IMR-90 (cell line): ENCODE measurements at regions not wholly inside any gene's neighbourhood (a gene's known extent, or its start where the extent isn't known, plus 50 kb on each side); places are given as distances from the start of the nearest gene placed in this dataset.

ENCODE experiments used
- ATAC-seq: fragments of 200-7000 bp; cut with Tn5 transposase; 2 replicates; pipeline ENCODE4 v1.9.1; 2020; ENCODE audit warnings: low read depth, mild to moderate bottlenecking, moderate library complexity
- BruUV-seq: library from RNA; stranded (reverse); fragments of 400-500 nt; replicated peaks from 2 replicates; lab custom pipeline; 2021; lab: Mats Ljungman, UMichigan
- CTCF ChIA-PET: fragments of 300-600 bp; formaldehyde crosslinking; extraction: SDS; loops from one replicate; lab custom pipeline; 2021; ENCODE audit warnings: antibody characterized with exemption; lab: Yijun Ruan, JAX
- POLR2A ChIA-PET: fragments of 300-600 bp; sonication (Branson Sonifier 250); formaldehyde crosslinking; loops from one replicate; lab custom pipeline; 2022; ENCODE audit warnings: antibody characterized with exemption; ENCODE audit not compliant: unreplicated experiment; lab: Charles Lee
- DNase-seq: peaks from one replicate; pipeline ENCODE4 v3.0.0; 2013
- H2AFZ ChIP-seq: replicated peaks from 2 replicates; pipeline ENCODE3; 2013; ENCODE audit warnings: low read length, mild to moderate bottlenecking; ENCODE audit not compliant: poor library complexity
- H2AK5ac ChIP-seq: 2 replicates; pipeline ENCODE4 v1.6.1; 2013; ENCODE audit warnings: low read depth, low read length, inconsistent platforms
- H2AK9ac ChIP-seq: replicated peaks from 2 replicates; pipeline ENCODE3; 2013; ENCODE audit warnings: mild to moderate bottlenecking, low read depth, low read length, moderate library complexity; ENCODE audit not compliant: poor library complexity
- H2BK120ac ChIP-seq: 2 replicates; pipeline ENCODE4 v1.6.1; 2013; ENCODE audit warnings: low read depth, low read length, inconsistent platforms
- H2BK15ac ChIP-seq: 3 replicates; pipeline ENCODE4 v1.6.1; 2013; ENCODE audit warnings: low read depth, low read length, inconsistent platforms
- H2BK20ac ChIP-seq: 2 replicates; pipeline ENCODE4 v1.6.1; 2013; ENCODE audit warnings: low read depth, mild to moderate bottlenecking, inconsistent platforms, low read length, moderate library complexity
- H2BK5ac ChIP-seq: 2 replicates; pipeline ENCODE4 v1.6.1; 2013; ENCODE audit warnings: mild to moderate bottlenecking, low read depth, low read length, inconsistent platforms; ENCODE audit not compliant: poor library complexity, severe bottlenecking
- H3K14ac ChIP-seq: replicated peaks from 2 replicates; pipeline ENCODE4 v1.6.1; 2013; ENCODE audit warnings: low read depth, low read length, inconsistent platforms
- H3K18ac ChIP-seq: 2 replicates; pipeline ENCODE4 v1.6.1; 2013; ENCODE audit warnings: low read depth, low read length, control low read depth
- H3K23ac ChIP-seq: 2 replicates; pipeline ENCODE4 v1.6.1; 2013; ENCODE audit warnings: low read depth, low read length, inconsistent platforms
- H3K27ac ChIP-seq: 2 replicates; pipeline ENCODE4 v1.5.1; 2013; ENCODE audit warnings: mild to moderate bottlenecking, control low read depth, low read length; ENCODE audit not compliant: insufficient read depth
- H3K27me3 ChIP-seq: 2 replicates; pipeline ENCODE4 v1.6.1; 2013; ENCODE audit warnings: low read length; ENCODE audit not compliant: control insufficient read depth, insufficient read depth
- H3K36me3 ChIP-seq: 2 replicates; pipeline ENCODE4 v1.6.1; 2013; ENCODE audit warnings: low read length, mixed read lengths; ENCODE audit not compliant: control insufficient read depth, insufficient read depth
- H3K4ac ChIP-seq: 2 replicates; pipeline ENCODE4 v1.6.1; 2013; ENCODE audit warnings: low read depth, low read length, inconsistent platforms
- H3K4me1 ChIP-seq: 2 replicates; pipeline ENCODE4 v1.6.1; 2013; ENCODE audit warnings: low read length, mixed read lengths; ENCODE audit not compliant: control insufficient read depth, insufficient read depth
- H3K4me2 ChIP-seq: 2 replicates; pipeline ENCODE4 v1.6.1; 2013; ENCODE audit warnings: low read depth, mild to moderate bottlenecking, control low read depth, low read length, moderate library complexity
- H3K4me3 ChIP-seq: 2 replicates; pipeline ENCODE4 v1.5.1; 2013; ENCODE audit warnings: low read depth, mild to moderate bottlenecking, control low read depth, low read length, moderate library complexity; ENCODE audit not compliant: insufficient read depth
- H3K56ac ChIP-seq: 2 replicates; pipeline ENCODE4 v1.6.1; 2013; ENCODE audit warnings: low read length, inconsistent platforms; ENCODE audit not compliant: insufficient read depth; ENCODE audit errors: extremely low read depth
- H3K79me1 ChIP-seq, 2 experiments: 2 replicates each; pipeline ENCODE4 v1.6.1; 2013; ENCODE audit warnings: low read length in 2 of 2, inconsistent platforms in 1 of 2, low read depth in 1 of 2
- H3K9ac ChIP-seq: 2 replicates; pipeline ENCODE4 v1.6.1; 2013; ENCODE audit warnings: low read depth, low read length, control low read depth
- H3K9me1 ChIP-seq: 2 replicates; pipeline ENCODE4 v1.6.1; 2013; ENCODE audit warnings: low read length, inconsistent platforms; ENCODE audit not compliant: insufficient read depth
- H3K9me3 ChIP-seq: 2 replicates; pipeline ENCODE4 v1.6.1; 2013; ENCODE audit warnings: low read length; ENCODE audit not compliant: control insufficient read depth, insufficient read depth
- H4K20me1 ChIP-seq: 2 replicates; pipeline ENCODE4 v1.6.1; 2013; ENCODE audit warnings: low read length, inconsistent platforms; ENCODE audit not compliant: insufficient read depth
- H4K5ac ChIP-seq: 2 replicates; pipeline ENCODE4 v1.6.1; 2013; ENCODE audit warnings: mild to moderate bottlenecking, low read depth, low read length, control low read depth
- H4K8ac ChIP-seq, 2 experiments: 2 replicates each; pipeline ENCODE4 v1.6.1; 2013; ENCODE audit warnings: low read depth in 2 of 2, low read length in 2 of 2, control low read depth in 1 of 2, inconsistent platforms in 1 of 2
- H4K91ac ChIP-seq: 2 replicates; pipeline ENCODE4 v1.6.1; 2013; ENCODE audit warnings: low read depth, low read length, inconsistent platforms; ENCODE audit not compliant: insufficient read depth
- CHD1 ChIP-seq: IDR thresholded peaks from 2 replicates; pipeline ENCODE4 v1.6.1; 2012; ENCODE audit warnings: low read depth, low read length, improper control_type of control experiment
- MAFK ChIP-seq: IDR thresholded peaks from 2 replicates; pipeline ENCODE4 v1.6.1; 2012; ENCODE audit warnings: low read depth, low read length, improper control_type of control experiment
- MXI1 ChIP-seq: IDR thresholded peaks from 2 replicates; pipeline ENCODE4 v1.6.1; 2012; ENCODE audit warnings: low read depth, mild to moderate bottlenecking, low read length, moderate library complexity, borderline replicate concordance
- NFE2L2 ChIP-seq: fragments of 150-350 bp; IDR thresholded peaks from 2 replicates; pipeline ENCODE4 v1.6.1; 2016; ENCODE audit warnings: low read depth, mild to moderate bottlenecking, low read length
- POLR2A ChIP-seq: IDR thresholded peaks from 2 replicates; pipeline ENCODE4 v1.6.1; 2012; ENCODE audit warnings: mild to moderate bottlenecking, low read depth, low read length
- RAD21 ChIP-seq: IDR thresholded peaks from 2 replicates; pipeline ENCODE4 v1.6.1; 2012; ENCODE audit warnings: low read length, improper control_type of control experiment
- RCOR1 ChIP-seq: IDR thresholded peaks from 2 replicates; pipeline ENCODE4 v1.6.1; 2012; ENCODE audit warnings: mild to moderate bottlenecking, low read length, improper control_type of control experiment; ENCODE audit not compliant: insufficient replicate concordance
- RFX5 ChIP-seq: IDR thresholded peaks from 2 replicates; pipeline ENCODE4 v1.8.0; 2012; ENCODE audit warnings: low read depth, mild to moderate bottlenecking, low read length, moderate library complexity
- SMC3 ChIP-seq: fragments of 150-350 bp; IDR thresholded peaks from 2 replicates; pipeline ENCODE4 v1.6.1; 2016; ENCODE audit warnings: low read depth, mild to moderate bottlenecking, antibody characterized with exemption, low read length, moderate library complexity
- WGBS, 2 experiments: methylation state at CpG; one replicate each; pipeline versions ENCODE4 v1.1.5 to v1.1.7; 2013; ENCODE audit warnings: missing lambda C conversion rate in 2 of 2; ENCODE audit not compliant: insufficient read length in 1 of 2; ENCODE audit errors: extremely low coverage in 2 of 2; 5-methylcytosine and 5-hydroxymethylcytosine counted together
- dilution Hi-C: fragments of 300-500 bp; cut with HindIII; formaldehyde crosslinking; loops from one replicate; pipeline ENCODE4 v1.14.3; 2018; ENCODE audit warnings: low sequenced_read_pairs; ENCODE audit not compliant: unreplicated experiment
- in situ Hi-C: fragments of 300-500 bp; cut with MboI; formaldehyde crosslinking; loops from 3 replicates; pipeline ENCODE4 v1.14.3; 2019; ENCODE audit warnings: low sequenced_read_pairs, inconsistent platforms, mixed read lengths
- intact Hi-C: fragments of 100-400 bp; cut with micrococcal nuclease; formaldehyde crosslinking; loops from 2 replicates; pipeline ENCODE4 v1.10.0; 2022
- TF ChIP-seq, protein P1 (sequence below): conservative IDR thresholded peaks from 2 replicates; pipeline ENCODE4 v1.5.1; 2012; ENCODE audit warnings: mild to moderate bottlenecking, low read depth, low read length, improper control_type of control experiment

DNA sequence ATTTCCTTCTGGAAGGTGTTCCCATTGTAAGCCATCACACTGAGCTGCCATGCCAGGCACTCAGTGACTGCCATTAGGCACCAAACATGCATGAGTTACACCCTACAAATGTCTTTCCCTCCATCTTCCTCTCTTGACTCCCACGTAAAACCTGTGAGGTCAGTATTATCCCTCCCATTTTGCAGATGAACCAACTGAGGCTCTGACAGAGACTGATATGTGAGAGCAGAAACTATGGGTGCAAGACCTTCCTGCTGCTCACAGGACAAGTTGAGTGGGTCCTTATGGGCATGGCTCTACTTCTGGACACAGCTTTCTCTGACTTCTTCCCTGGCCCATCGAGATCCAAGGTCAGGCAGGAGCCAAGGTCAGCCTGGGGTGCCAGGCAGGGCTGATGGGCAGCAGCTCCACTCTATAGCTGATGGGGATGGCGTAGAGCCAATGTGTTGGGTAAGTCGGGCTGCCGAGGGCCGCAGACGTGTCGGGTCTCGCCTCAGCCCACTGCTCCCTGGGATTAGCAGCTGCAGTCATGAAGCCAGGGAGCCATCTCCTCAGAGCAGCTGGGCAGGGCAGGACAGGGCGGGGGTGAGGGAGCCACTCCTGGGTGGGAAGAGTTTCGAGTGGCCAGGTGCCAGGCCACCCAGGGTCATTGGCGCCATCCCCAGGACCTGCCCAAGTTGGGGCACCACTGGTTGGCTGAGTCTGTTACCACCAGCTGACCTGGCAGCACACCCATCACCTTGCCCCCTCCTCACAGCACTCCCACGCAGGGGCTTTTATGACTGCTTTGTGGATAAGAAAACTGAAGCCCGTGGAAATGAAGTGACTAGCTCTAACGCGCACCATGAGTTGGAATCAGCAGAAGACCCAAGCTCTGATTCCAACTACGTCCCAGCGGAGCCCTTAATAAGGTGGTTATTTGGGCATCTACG lies 117.8 kb upstream of the ZMIZ1 start:
- no peaks in the 10 kb centered on the region for H3K9me3 ChIP-seq
- H4K91ac ChIP-seq: no peak overlapping the region
- H2AK9ac ChIP-seq: peak overlapping the region; percentile 9
- H4K5ac ChIP-seq: no peak overlapping the region
- peaks cover 25% of the 10 kb centered on the region for H3K4me1 ChIP-seq
- H3K27ac ChIP-seq: no peak overlapping the region
- H3K27me3 ChIP-seq: peaks cover 3% of the 10 kb centered on the region
- in situ Hi-C loops (no loop called here), dilution Hi-C loops (no loop called here), intact Hi-C loops (no loop called here)
- no peak overlapping the region for H3K4me2 ChIP-seq
- no peak overlapping the region for H3K4me3 ChIP-seq
- H2BK120ac ChIP-seq: 0 out of 2 replicates have a peak overlapping the region, but pooled peaks have one; percentile 6
- H3K23ac ChIP-seq: no peak overlapping the region
- H3K9me1 ChIP-seq: peaks cover 21% of the 10 kb centered on the region
- H4K20me1 ChIP-seq: no peaks in the 10 kb centered on the region
- no peak overlapping the region for H2AFZ ChIP-seq
- H4K8ac ChIP-seq: no peak overlapping the region
- DNase-seq (no peak), ATAC-seq (no peak)
- 0 out of 2 replicates have a peak overlapping the region, but pooled peaks have one; percentile 2 for H3K4ac ChIP-seq
- 69% methylated on average over 6 of the region's 19 CpGs; no CpG with 5 or more reads in 1 of the 2 experiments for WGBS, 2 experiments
- H3K18ac ChIP-seq: no peak overlapping the region
- POLR2A ChIA-PET: no interaction called here
- peak overlapping the region; percentile 71; the same call in 1 of the 2 replicates for H2AK5ac ChIP-seq
- H3K14ac ChIP-seq: no peak overlapping the region; the same call in 1 of the 2 replicates
- CTCF ChIA-PET: no interaction called here
- H2BK20ac ChIP-seq: no peak overlapping the region; the same call in 1 of the 2 replicates
- no peak overlapping the region for H3K9ac ChIP-seq
- no peak overlapping the region for H3K56ac ChIP-seq
- H3K36me3 ChIP-seq: no peaks in the 10 kb centered on the region
- H2BK15ac ChIP-seq: peak overlapping the region; percentile 32; the same call in 1 of the 3 replicates
- no TSS peak for BruUV-seq
- no peaks in the 10 kb centered on the region for H3K79me1 ChIP-seq
- H2BK5ac ChIP-seq: no peak overlapping the region
- TF ChIP-seq MXI1: no peak
- no peak for TF ChIP-seq RFX5
- TF ChIP-seq POLR2A: no peak
- TF ChIP-seq CHD1: no peak
- no peak for TF ChIP-seq MAFK
- no peak for TF ChIP-seq RCOR1
- TF ChIP-seq, protein P1, sequence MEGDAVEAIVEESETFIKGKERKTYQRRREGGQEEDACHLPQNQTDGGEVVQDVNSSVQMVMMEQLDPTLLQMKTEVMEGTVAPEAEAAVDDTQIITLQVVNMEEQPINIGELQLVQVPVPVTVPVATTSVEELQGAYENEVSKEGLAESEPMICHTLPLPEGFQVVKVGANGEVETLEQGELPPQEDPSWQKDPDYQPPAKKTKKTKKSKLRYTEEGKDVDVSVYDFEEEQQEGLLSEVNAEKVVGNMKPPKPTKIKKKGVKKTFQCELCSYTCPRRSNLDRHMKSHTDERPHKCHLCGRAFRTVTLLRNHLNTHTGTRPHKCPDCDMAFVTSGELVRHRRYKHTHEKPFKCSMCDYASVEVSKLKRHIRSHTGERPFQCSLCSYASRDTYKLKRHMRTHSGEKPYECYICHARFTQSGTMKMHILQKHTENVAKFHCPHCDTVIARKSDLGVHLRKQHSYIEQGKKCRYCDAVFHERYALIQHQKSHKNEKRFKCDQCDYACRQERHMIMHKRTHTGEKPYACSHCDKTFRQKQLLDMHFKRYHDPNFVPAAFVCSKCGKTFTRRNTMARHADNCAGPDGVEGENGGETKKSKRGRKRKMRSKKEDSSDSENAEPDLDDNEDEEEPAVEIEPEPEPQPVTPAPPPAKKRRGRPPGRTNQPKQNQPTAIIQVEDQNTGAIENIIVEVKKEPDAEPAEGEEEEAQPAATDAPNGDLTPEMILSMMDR: no peak
- TF ChIP-seq NFE2L2: no peak
- TF ChIP-seq RAD21: no peak
- no peak for TF ChIP-seq SMC3
